ENCODE measurements at regions not wholly inside any gene's neighbourhood (a gene's known extent, or its start where the extent isn't known, plus 50 kb on each side); places are given as distances from the start of the nearest gene placed in this dataset.

DNA sequence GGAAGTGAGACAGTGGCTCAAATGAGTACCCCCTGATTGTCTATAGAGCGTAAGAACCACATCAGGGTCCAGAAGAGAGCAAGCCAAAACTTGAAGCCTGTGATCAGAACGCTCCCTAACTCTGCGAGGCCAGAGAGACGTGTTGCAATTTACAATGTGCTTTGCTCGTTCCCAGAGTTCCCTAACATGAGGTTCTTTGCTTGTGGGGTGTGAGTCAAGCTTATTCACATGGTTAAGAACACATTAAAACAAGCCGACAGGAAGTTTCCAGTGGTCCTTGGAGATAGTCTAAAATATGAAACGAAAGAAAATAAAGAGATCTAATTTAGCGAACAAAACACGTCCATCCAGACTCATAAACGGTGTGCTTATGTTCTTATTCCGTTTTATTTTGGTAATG is 702.3 kb downstream of the TRIML1 start:
- WGBS (ENCODE audit: missing lambda C conversion rate): 85% methylated on average over 11 of the region's 11 CpGs
- ChIA-PET CTCF (no interaction called here), POLR2A (no interaction called here)
- Histone ChIP-seq H3K4me3 (no peak overlapping the region), H3K4me2 (no peak overlapping the region), H3K9me3 (no peaks in the 10 kb centered on the region), H3K27ac (no peak overlapping the region), H3K4me1 (no peaks in the 10 kb centered on the region)
- FAIRE-seq (no peak), ATAC-seq (no peak), DNase-seq (ENCODE audit: low read depth in 1 of 2, low spot score in 1 of 2) (no peak)
- no peak for TF ChIP-seq CHD4 (IDR thresholded peaks at IDR 0.05; ENCODE audit: borderline replicate concordance)
- no peak for TF ChIP-seq CBX8 (IDR thresholded peaks at IDR 0.05)
- no peak for TF ChIP-seq EHMT2 (IDR thresholded peaks at IDR 0.05; ENCODE audit: low read depth)
- no peak for TF ChIP-seq HDAC2 (IDR thresholded peaks at IDR 0.05)
- TF ChIP-seq GATA3 (IDR thresholded peaks at IDR 0.05; ENCODE audit: borderline replicate concordance): no peak
- no peak for TF ChIP-seq JUNB (IDR thresholded peaks at IDR 0.05)
- TF ChIP-seq KDM1A (IDR thresholded peaks at IDR 0.05; ENCODE audit: low read depth): no peak
- TF ChIP-seq CBX2 (IDR thresholded peaks at IDR 0.05; ENCODE audit: borderline replicate concordance, low read depth): no peak
- TF ChIP-seq HMGXB4 (CRISPR knock-in tag; IDR thresholded peaks at IDR 0.05; ENCODE audit: borderline replicate concordance): no peak

DNA sequence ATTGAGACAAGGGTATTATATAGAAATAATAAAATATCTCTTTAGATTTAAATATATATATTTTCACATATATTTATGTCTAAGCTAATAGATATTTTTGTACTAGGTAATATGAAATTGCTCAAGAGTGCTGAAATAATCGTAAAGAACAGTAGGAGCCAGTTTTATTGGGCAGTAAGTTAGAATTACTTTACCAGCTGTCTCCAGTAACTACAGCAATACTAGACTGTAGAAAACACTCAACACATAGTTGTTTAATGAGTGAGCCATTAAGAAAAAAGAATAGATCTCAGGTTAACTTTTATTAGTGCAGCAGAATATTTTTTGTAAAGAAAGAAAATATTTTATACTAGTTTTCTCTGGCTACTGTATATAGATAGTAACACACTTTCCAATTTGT is 715.2 kb downstream of the TRIML1 start:
- DNase-seq (ENCODE audit: low read depth in 1 of 2, low spot score in 1 of 2): no peak
- TF ChIP-seq CTCF (IDR thresholded peaks at IDR 0.05): no peak
- no peak for TF ChIP-seq NPAS2 (CRISPR knock-in tag; IDR thresholded peaks at IDR 0.05; ENCODE audit: borderline replicate concordance)
- no peak for TF ChIP-seq HDAC2 (IDR thresholded peaks at IDR 0.05)
- TF ChIP-seq RCOR1 (IDR thresholded peaks at IDR 0.05; ENCODE audit: low read depth, low read length): no peak
- no peak for TF ChIP-seq FOXS1 (CRISPR knock-in tag; IDR thresholded peaks at IDR 0.05)
- TF ChIP-seq CEBPB (IDR thresholded peaks at IDR 0.05): no peak
- TF ChIP-seq CHD2 (IDR thresholded peaks at IDR 0.05; ENCODE audit: low read length, partially characterized antibody): no peak
- H3K27ac ChIP-seq: no peak overlapping the region
- ChIA-PET CTCF (no interaction called here), POLR2A (no interaction called here)
- no peak overlapping the region for H3K4me3 ChIP-seq
- no peaks in the 10 kb centered on the region for H3K9me3 ChIP-seq
- peak overlapping the region; percentile 48; the same call in 2 of the 3 replicates for H3K4me2 ChIP-seq
- FAIRE-seq: no peak
- ATAC-seq: no peak
- H3K4me1 ChIP-seq: no peaks in the 10 kb centered on the region
- WGBS (ENCODE audit: missing lambda C conversion rate): 66% methylated on average over 1 of the region's 1 CpG

DNA sequence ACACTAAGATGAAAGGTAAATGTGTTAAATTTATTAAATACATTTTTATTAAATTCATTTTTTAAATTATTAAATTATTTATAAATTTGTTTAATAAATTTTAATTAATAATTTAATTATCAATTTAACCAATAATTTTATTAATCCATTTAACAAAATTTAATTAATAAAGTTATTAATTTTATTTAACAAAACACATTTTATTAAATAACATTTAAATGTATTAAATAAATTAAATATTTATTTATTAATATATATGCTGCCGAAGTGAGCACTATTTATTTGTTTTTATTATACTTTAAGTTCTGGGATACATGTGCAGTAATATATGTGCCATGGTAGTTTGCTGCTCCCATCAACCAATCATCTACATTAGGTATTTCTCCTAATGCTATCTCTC is 719.5 kb downstream of the TRIML1 start:
- no peak overlapping the region for H3K27ac ChIP-seq
- CTCF ChIA-PET: no interaction called here

More for the DNA sequence above, 719.5 kb downstream of the TRIML1 start:
- H3K4me2 ChIP-seq: no peak overlapping the region
- no peaks in the 10 kb centered on the region for H3K9me3 ChIP-seq
- H3K4me3 ChIP-seq: no peak overlapping the region
- ATAC-seq (no peak), DNase-seq (ENCODE audit: low read depth in 1 of 2, low spot score in 1 of 2) (no peak), FAIRE-seq (no peak)
- POLR2A ChIA-PET: no interaction called here
- no peaks in the 10 kb centered on the region for H3K4me1 ChIP-seq
- TF ChIP-seq ZNF302 (CRISPR knock-in tag; IDR thresholded peaks at IDR 0.05) (no peak), SMC3 (IDR thresholded peaks at IDR 0.05) (no peak), FOSB (CRISPR knock-in tag; IDR thresholded peaks at IDR 0.05) (no peak), CHD4 (IDR thresholded peaks at IDR 0.05; ENCODE audit: borderline replicate concordance) (no peak)
- TF ChIP-seq, protein P1, sequence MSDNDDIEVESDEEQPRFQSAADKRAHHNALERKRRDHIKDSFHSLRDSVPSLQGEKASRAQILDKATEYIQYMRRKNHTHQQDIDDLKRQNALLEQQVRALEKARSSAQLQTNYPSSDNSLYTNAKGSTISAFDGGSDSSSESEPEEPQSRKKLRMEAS (IDR thresholded peaks at IDR 0.05): no peak
- TF ChIP-seq, protein P2, sequence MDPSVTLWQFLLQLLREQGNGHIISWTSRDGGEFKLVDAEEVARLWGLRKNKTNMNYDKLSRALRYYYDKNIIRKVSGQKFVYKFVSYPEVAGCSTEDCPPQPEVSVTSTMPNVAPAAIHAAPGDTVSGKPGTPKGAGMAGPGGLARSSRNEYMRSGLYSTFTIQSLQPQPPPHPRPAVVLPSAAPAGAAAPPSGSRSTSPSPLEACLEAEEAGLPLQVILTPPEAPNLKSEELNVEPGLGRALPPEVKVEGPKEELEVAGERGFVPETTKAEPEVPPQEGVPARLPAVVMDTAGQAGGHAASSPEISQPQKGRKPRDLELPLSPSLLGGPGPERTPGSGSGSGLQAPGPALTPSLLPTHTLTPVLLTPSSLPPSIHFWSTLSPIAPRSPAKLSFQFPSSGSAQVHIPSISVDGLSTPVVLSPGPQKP (IDR thresholded peaks at IDR 0.05; ENCODE audit: low read depth, low read length): no peak
- WGBS (ENCODE audit: missing lambda C conversion rate): 37% methylated on average over 1 of the region's 1 CpG

Data from A549 (cell line).